Endothelial cell (in vitro differentiated cells): ENCODE measurements at regions not wholly inside any gene's neighbourhood (a gene's known extent, or its start where the extent isn't known, plus 50 kb on each side); places are given as distances from the start of the nearest gene placed in this dataset.

ENCODE experiments used
- DNase-seq: peaks from one replicate; pipeline ENCODE4 v3.0.0; 2021; ENCODE audit warnings: low spot score
- H3K27ac Mint-ChIP-seq: one replicate; pipeline ENCODE4 v1.8.0; 2021; ENCODE audit warnings: mixed read lengths, inconsistent platforms; ENCODE audit not compliant: unreplicated experiment
- H3K27me3 Mint-ChIP-seq: one replicate; pipeline ENCODE4 v1.8.0; 2021; ENCODE audit warnings: mild to moderate bottlenecking, moderate library complexity, mixed read lengths, inconsistent platforms; ENCODE audit not compliant: unreplicated experiment
- H3K36me3 Mint-ChIP-seq: one replicate; pipeline ENCODE4 v1.8.0; 2021; ENCODE audit warnings: mild to moderate bottlenecking, low read depth, mixed read lengths, inconsistent platforms; ENCODE audit not compliant: unreplicated experiment
- H3K4me1 Mint-ChIP-seq: one replicate; pipeline ENCODE4 v1.8.0; 2021; ENCODE audit warnings: mild to moderate bottlenecking, mixed read lengths, inconsistent platforms; ENCODE audit not compliant: unreplicated experiment
- H3K4me3 Mint-ChIP-seq: one replicate; pipeline ENCODE4 v1.8.0; 2021; ENCODE audit warnings: mild to moderate bottlenecking, mixed read lengths, inconsistent platforms; ENCODE audit not compliant: unreplicated experiment
- H3K9me3 Mint-ChIP-seq: one replicate; pipeline ENCODE4 v1.8.0; 2021; ENCODE audit warnings: mixed read lengths, inconsistent platforms; ENCODE audit not compliant: unreplicated experiment
- CTCF ChIP-seq: fragments of 200-600 bp; sonication (generic); IDR thresholded peaks from one replicate; pipeline ENCODE4 v1.5.0; 2021; ENCODE audit warnings: antibody characterized with exemption; ENCODE audit not compliant: unreplicated experiment

- Mint-ChIP-seq H3K27me3 (no peaks in the 10 kb centered on the region), H3K4me1 (no peaks in the 10 kb centered on the region), H3K9me3 (no peaks in the 10 kb centered on the region), H3K36me3 (no peaks in the 10 kb centered on the region), H3K27ac (no peak overlapping the region), H3K4me3 (no peak overlapping the region)
- DNase-seq, result no peak
- TF ChIP-seq CTCF, result no peak
These were observed 388.9 kb upstream of the MAP3K7 start for GRCh38 chr6:90975741-90976140.

- DNase-seq, result no peak
- Mint-ChIP-seq H3K36me3 (no peaks in the 10 kb centered on the region), H3K9me3 (no peaks in the 10 kb centered on the region), H3K4me1 (no peaks in the 10 kb centered on the region), H3K27me3 (no peaks in the 10 kb centered on the region), H3K4me3 (no peak overlapping the region), H3K27ac (no peak overlapping the region)
- TF ChIP-seq CTCF, result no peak
These were observed 386.3 kb upstream of the MAP3K7 start for GRCh38 chr6:90973188-90973587.

GRCh38 chr6:90970672-90971071 lies 383.8 kb upstream of the MAP3K7 start:
- Mint-ChIP-seq H3K4me1 (no peaks in the 10 kb centered on the region), H3K27ac (no peak overlapping the region), H3K36me3 (no peaks in the 10 kb centered on the region), H3K27me3 (no peaks in the 10 kb centered on the region), H3K9me3 (no peaks in the 10 kb centered on the region), H3K4me3 (no peak overlapping the region)
- TF ChIP-seq CTCF, result no peak
- no peak for DNase-seq

- Mint-ChIP-seq H3K27ac (no peak overlapping the region), H3K4me1 (no peaks in the 10 kb centered on the region), H3K9me3 (no peaks in the 10 kb centered on the region), H3K4me3 (no peak overlapping the region), H3K27me3 (no peaks in the 10 kb centered on the region), H3K36me3 (no peaks in the 10 kb centered on the region)
- TF ChIP-seq CTCF, result no peak
- DNase-seq, result no peak
These were observed 380.6 kb upstream of the MAP3K7 start for GRCh38 chr6:90967471-90967870.

- Mint-ChIP-seq H3K27ac (no peak overlapping the region), H3K4me1 (no peaks in the 10 kb centered on the region), H3K4me3 (no peak overlapping the region), H3K36me3 (no peaks in the 10 kb centered on the region), H3K9me3 (no peaks in the 10 kb centered on the region), H3K27me3 (no peaks in the 10 kb centered on the region)
- TF ChIP-seq CTCF, result no peak
- DNase-seq, result no peak
These were observed 373.5 kb upstream of the MAP3K7 start for GRCh38 chr6:90960324-90960723.
